Left lobe of liver (tissue), 2 donors: ENCODE measurements at regions not wholly inside any gene's neighbourhood (a gene's known extent, or its start where the extent isn't known, plus 50 kb on each side); places are given as distances from the start of the nearest gene placed in this dataset.
"Not testable (repeated sequence)": the region's sequence is repeated elsewhere in the genome, so short reads cannot be mapped to it uniquely, and the experiment has no call there.

ENCODE experiments used
- ATAC-seq: fragments of 200-7000 bp; cut with Tn5 transposase; one replicate; pipeline ENCODE4 v1.9.1; 2020; ENCODE audit warnings: mild to moderate bottlenecking, moderate library complexity
- DNase-seq: peaks from one replicate; pipeline ENCODE4 v3.0.0-alpha.2; 2020; ENCODE audit warnings: low spot score
- donor health status: DM: no; HTN: no; CAD: no; lungs with moderate emphysema.
- donor health status: DM: no; HTN: yes; CAD: no.

DNA sequence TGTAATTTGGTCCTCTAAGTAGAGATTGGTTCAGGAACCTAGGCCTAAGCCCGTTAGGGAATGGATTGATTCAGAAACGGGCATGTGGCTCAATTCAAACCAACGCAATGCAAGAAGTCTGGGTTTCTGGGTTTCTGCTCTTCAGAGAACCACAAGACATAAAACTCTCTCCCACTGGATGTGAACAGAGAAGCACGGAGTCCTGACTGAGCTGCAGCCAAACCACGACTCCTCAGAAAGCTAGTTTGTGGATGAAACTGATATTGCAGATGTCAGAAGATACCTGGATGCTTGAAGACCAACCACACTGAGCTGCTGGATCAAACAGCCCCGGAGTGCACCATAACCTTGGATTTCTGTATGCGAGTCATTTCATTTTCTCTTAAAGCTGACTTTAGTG, 50.0 kb downstream of the SOD2 start:
- DNase-seq (no peak), ATAC-seq (no peak)

DNA sequence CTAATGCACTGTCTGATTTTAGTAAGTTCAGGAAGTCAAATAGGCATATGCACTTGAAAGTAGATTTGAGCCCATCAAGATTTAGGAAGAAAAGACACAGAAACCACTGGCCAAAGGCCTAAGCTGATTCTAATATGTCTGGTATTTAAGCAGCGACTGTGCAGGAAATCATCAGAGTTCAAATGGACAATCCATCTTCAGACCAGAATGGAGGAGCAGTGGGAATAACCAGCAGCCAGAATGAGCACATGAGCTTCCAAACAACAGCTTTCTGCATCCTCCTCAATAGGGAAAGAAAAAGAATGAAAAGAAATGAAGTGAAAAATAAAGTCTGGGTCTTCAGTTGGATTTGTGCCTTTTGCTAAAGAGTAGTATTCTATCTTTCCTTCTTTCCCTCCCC, 50.6 kb downstream of the SOD2 start:
- ATAC-seq, result no peak
- DNase-seq, result no peak

DNA sequence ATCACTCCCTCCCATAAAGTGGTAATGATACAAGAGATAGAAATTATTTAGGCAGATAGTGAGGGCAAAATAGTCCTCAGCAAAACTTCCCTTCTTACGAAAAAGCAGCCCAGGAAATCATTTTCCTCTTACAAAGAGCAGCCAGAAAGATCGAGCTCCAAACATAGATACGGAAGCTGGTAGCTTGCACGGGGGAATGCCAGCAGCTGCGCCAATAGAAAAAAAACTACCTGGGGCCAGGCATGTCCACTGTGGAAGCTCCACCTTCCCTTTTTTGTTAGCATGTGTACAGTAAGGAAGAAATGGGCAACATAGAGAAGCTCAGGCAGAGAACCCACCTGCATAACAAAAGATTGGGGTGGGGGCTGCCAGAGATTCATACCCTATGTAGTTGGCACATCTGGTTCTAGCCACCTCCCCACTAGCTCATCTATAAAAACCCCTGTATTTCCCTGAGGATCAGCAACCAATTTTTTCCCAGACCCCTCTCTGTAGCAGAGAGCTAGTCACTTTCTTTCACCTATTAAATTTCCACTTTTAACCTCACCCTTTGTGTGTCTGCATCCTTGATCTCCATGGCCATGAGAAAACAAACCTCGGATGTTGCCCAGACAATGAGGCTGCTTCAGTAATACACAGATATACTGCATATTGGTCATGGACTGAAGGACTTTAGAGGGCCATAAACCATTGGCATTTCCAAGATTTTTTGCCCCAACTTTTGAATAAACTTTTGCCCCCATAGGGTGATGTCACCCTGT, 52.1 kb downstream of the SOD2 start:
- ATAC-seq (no peak), DNase-seq (no peak)

DNA sequence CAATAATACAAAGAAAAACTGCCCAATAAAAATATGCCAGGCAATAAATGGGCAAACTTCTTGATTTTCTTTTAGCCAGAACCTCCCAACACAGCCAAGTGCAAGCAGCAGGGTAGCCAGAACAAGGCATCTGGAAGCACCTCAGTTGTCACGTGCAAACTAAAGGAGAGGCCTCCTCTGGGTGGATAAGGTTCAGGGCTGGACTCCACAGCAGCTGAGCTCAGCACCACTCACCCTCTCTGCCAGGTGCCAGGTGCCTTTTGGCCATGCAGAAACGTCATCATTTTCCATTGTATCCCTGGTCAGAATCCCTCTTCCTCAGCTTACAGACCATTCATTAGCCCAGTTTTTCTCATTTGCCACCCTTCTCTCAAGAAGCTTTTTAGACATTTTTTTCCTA, 52.7 kb downstream of the SOD2 start:
- no peak for DNase-seq
- no peak for ATAC-seq

DNA sequence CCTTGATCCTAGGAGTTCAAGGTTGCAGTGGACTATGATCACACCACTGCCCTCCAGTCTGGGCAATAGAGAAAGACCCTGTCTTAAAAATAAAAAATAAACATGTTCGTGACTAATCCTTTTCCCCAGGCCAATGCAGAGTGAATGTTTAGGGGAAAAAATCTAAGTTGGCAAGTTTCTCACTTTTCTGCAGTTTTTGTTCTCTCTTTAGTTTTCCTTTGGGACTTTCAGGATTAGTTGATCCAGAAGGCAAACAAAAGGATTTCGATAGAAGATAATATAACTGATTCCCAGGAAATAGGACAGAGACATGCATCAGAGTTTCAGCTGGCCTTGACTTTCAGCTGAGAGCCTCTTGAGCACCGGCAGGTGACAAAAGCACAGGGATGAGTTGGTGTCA, 53.3 kb downstream of the SOD2 start:
- DNase-seq, result no peak
- ATAC-seq, result no peak

DNA sequence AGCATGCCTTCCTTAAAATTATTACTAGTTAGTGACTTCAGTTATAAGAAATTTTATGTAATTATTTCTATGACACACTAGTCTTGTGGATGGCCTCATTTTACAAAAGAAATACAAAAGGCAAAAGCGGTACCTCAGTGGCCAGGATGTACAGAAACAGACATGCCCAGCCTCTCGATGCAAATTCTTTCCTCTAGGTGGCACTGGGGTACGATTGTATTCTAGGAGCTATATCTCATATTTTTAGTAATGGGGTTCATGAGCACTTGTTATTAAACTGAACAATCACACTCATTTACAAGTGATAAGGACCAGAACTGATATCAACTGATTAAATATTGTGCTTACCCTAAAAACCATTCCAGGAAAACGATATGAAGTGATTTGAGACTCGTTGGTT, 59.8 kb downstream of the SOD2 start:
- DNase-seq (no peak), ATAC-seq (no peak)

DNA sequence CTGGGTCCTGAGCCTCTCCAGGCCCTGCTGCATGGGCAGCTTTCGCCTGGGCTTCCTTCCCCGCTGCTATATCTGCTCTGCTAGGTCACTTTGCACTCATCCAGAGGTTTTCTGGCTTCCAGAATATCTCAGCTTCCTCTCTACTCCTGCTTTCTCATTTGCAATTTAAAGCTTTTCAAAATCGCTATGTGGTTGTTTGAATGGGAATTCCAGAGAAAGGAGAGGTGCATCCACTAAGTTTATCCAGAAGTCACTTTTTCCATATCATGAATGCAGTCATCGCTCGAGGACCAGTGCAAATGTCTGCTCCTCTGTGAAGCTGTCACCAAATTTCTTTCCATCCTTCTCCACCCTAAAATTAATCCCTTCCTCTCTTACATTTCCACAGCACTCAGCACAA, 61.2 kb downstream of the SOD2 start:
- no peak for ATAC-seq
- no peak for DNase-seq

DNA sequence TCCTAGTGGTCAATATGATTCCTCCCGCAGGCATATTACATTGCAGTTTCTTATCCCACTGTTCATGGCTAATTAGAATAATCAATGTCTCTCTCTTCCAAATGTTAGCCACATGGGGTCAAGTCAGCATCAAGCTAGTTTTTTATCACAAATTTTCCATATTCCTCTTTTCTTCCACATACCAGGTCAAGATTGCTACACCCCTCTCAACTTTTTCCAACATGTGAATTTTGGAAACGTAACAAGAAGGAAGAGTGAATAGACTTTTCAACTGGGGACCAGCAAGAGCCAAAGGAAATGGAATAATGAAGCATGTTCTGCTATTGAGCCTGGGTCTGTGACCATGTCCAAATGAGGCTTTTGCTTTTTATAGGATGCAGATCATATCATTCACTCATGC, 65.1 kb downstream of the SOD2 start:
- ATAC-seq, result no peak
- no peak for DNase-seq

DNA sequence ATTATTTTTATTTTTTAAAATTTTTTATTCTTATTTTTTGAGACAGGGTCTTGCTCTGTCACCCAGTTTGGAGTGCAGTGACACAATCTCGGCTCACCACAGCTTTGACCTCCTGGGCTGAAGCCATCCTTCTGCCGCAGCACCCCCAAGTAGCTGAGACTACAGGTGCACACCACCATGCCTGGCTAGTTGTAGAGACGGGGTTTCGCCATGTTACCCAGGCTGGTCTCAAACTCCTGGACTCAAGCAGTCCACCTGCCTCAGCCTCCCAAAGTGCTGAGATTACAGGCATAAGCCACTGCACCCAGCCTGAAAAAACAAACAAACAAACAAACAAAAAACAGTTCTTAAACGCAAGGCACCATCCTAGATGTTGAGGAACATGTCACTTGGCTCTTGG, 66.5 kb downstream of the SOD2 start:
- ATAC-seq, DNase-seq: not testable (repeated sequence)

DNA sequence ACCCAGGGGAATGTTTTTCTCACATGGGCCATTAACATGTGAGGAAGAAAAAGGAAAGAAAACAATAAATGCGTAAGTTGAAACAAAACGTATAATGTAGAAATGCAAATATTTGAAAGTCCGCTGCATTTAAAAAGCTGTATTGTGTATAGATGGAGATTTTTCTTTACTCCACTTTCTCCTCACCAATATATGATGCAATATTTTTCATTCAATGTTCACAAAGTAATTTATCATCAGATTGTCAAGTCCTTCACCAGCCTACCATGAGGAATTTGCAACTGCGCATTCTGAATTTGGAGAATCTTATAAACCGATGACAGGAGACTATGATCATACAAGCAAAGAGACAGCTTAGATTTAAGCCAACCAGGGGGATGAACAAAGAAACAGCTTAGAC, 69.9 kb downstream of the SOD2 start:
- ATAC-seq (no peak), DNase-seq (no peak)

DNA sequence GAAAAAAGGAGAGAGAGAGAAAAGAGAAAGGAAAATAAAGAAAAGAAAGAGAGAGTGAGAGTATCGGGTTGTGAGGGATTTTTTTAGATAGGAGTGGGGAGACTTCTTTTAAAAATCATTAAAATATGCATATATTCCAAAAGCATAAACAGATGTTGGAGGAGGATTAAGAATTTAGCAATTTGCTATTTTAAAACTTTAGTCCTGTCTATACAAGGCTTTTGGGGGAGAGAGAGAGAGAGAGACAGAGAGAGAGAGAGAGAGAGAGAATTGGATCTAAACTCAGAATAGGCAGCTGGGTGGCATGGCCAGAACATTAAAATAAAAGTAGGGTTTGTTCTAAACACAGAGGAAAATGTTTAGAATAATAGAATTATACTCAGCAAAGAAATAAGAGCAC, 72.1 kb downstream of the SOD2 start:
- DNase-seq (no peak), ATAC-seq (no peak)

DNA sequence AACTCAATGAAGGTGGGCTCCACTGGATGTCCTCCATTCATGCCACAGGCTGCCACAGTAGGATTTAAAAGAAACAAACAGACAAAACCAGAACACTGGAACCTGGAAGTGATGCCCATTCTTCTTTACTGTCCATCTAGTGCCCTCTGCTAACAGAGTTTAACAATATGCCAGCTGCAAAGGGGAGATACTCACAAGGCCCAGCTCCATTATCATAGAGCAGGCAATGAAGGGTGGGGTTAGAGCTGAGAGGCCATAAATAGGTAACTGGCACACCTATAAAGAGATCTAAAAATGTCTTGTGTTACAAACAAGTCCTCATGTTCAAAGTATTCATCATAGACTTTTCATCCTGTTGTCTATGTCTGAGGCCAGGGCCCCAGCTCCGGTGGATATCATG, 75.6 kb downstream of the SOD2 start:
- DNase-seq, result no peak

DNA sequence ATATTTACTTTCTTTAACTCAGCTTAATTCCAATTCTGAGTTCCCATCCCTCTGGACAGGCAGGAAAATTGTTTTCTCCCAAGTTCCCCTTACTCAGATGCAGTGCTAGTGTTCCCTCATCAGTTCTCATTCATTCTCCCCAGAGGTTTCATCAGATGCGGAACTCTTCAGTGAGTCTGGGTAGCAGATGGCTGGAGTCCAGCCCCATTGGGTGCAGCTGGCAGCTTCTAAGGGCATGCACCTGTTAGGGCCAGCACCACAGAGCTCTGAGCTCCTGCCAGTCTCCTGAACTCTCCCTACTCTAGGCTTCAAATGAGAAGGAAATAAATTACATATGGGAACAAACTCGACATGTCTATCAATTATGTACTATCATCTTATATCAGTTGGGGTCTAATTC, 76.6 kb downstream of the SOD2 start:
- ATAC-seq, result no peak
- DNase-seq, result no peak

More for the DNA sequence above, 75.6 kb downstream of the SOD2 start:
- ATAC-seq, result no peak

DNA sequence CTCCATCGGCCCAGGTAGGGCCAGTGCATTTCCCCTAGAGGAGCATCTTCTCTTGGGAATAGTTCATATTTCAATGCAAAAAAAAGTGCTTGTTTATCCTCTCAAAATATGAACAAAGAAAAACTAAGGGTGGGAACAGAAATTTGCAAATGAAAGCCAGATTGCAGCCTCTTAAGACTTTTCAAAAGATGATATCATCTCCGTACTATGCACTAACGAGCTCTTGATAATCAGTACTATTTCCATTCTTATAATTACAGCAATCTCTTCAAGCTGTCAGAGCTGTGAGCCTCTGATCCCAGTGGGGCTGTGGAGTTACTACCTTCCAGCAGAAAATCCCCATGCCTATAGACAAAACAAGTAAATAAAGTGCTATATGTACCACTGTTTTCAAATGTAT, 77.1 kb downstream of the SOD2 start:
- ATAC-seq, result no peak
- no peak for DNase-seq

DNA sequence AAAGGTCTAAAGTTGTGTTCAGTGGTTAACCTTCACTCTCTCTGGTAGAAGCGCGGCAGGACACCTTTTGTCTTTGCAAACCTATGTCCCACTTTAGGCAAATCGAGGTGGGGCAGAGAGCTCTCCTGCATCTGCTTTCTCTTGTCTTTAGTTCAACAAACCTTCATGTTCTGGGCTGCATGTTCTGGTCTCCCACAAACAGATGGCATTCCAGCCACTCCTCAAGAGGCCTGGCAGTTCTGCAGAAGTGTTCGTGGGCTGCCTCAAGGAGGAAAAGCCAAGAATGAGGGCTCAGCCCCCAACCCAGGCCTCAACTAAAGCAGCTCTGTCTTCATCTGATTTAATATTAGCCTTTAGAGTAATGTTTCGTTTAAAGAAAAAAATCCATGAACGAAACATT, 82.2 kb downstream of the SOD2 start:
- DNase-seq, result no peak
- ATAC-seq, result no peak

DNA sequence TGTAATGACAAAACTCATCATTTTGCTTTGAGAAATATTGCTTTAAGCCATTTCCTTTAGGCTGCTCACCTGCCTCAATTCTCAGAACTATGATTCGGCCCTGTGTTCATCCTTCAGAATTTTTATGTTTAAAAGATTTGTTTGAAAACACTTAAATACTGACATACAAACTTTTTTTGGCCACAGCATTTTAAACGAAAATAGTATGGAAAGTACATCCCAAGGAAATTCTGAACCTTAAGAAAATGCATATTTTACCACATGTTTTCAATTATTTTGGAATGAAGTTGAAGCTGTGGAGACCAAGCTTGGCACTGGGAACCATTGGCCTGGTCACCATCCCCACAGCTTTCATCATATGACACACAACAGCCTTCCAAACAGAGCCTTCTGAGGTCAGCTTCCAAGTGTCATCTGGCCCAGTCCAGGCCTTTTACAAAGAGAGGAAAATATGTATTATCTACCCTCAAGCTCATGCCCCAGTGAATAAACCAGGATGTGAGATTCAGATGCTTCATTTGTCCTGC, 83.3 kb downstream of the SOD2 start:
- ATAC-seq, result no peak
- no peak for DNase-seq

DNA sequence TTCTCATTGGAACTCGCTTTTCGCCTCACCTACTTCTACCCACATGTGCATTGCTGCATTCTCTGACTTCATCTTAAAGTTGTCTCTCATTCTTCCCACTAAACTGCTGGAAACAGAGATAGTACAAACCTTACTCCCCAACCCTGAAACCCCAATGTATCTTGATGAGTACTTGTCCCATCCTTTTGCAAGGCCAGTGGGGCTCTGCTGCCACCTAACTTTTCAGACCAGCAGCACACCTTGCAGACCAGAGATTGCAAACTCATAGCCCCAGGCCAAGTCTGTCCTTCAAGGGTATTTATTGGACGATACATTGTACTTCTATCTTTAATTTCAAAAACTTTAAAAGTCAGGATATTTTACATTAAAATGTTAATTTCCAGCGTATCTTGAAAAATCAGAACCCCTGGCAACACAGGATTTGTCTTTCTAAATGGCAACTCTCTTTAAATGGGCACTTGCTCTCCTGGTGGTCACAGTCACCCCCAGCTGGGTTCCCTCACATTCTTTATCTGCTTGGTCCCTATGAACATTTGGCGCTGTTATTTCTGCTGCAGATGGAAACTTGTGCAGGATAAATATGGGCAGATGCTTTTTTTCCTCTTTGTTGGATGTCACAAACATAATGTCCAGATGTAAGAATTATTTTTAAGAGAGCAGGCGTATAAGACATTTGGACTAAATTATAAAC, 83.9 kb downstream of the SOD2 start:
- DNase-seq, result no peak
- peak; percentile 79 for ATAC-seq

DNA sequence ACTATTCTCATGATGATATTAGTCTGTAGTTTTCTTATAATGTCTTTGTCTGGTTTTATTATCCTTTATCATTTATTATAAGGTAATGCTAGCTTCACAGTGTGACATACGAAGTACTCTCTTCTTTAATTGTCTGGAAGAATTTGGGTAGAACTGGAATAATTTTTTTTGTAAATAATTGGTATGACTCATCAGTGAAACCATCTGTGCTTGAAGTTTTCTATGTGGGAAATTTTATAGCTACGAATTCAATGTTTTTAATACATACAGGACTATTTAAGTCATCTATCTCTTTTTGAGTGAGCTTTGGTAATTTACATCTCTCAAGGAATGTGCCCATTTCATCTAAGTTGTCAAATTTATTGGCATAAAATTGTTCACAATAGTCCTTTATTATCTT, 86.3 kb downstream of the SOD2 start:
- DNase-seq, result no peak
- ATAC-seq, result no peak

DNA sequence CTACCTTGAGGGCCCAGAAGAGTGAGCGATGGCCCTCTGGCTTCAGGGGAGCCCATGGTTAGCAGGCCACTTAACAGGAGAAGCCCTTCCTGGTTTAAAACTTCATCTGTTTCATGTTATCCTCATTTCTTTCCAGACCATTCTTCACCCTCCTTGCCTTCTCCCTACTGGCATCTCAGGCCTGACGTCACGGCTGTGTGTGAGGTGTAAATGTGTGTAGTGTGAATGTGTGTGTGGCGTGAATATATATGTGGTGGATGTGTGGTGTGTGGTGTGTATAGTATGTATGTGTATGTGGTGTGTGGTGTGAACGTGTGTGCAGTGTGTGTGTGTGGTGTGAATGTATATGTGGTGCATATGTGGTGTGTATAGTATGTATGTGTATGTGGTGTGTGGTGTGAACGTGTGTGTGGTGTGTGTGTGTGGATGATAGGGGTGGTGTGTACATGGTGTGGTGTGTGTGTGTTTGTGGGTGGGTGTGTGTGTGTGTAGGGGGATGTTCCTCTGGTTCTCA, 88.5 kb downstream of the SOD2 start:
- no peak for ATAC-seq
- no peak for DNase-seq

DNA sequence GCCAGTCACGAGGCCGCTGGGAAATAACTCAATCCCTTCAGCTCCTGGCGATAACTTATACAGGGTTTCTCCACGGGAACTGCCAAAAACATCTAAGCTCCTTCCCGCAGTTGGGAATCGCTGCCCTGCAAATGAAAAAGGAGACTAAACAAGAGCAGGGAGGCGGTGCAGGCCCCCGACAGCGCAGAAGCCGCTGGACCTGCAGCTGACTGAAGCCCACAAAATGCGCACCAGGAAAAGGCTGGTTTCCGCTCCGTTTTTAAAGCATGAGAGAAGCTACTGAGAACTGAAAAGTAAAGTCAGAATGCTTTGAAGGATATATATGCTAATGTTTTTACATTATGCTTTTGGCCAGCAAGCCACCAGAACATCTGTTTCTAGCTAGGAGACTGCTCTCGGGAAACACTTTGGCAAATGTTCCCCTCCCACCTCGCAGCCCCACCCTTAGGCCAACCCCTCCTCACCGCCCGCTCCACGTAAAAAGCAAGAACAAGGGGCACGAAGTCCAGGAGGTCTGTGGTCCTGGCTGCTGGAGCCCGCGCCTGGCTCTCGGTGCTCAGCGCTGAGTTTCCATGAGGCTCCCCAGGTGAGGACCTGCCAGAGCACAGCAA, 90.5 kb downstream of the SOD2 start:
- DNase-seq (no peak), ATAC-seq (no peak)

DNA sequence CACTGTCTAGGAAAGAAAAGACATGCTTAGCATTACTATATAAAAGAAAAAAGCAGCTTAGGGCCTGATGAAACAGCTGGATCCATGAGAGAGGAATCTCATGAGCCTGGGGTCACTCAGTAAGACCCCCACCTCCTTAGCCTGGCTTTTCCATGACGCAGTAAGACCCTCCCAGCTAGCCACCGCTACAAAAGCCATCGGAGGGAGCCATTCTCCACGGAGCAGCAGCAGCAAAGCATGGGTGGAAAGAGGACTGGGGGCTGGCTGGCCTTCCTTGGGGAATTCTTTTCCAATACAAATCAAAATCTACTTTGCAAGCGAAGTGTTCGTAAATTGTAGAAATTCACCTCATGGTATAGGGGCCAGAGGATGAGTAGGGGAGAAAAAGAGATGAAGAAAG, 91.8 kb downstream of the SOD2 start:
- no peak for ATAC-seq
- no peak for DNase-seq

DNA sequence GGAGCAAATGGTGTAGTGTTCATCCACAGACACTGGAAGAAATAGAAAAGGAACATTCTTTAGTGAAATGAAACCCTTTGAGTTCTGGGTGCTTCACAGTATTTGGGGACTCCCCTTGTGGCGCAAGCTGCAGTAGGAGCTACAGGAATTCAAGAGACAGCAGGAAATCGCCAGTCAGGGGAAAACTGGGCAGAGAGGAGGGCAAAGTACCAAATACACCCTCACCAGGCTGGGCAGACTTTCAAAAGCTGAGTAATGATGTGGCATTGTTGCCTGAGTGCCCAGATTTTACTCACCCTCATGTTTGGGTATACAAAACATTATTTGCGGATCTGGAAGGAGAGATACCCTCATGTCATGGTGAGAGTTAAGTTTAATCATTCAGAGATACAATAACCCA, 97.9 kb downstream of the SOD2 start:
- DNase-seq (peak; percentile 75), ATAC-seq (peak; percentile 92)
